Spleen (tissue), 11 donors: ENCODE measurements at regions not wholly inside any gene's neighbourhood (a gene's known extent, or its start where the extent isn't known, plus 50 kb on each side); places are given as distances from the start of the nearest gene placed in this dataset.

Experiments
- DNase-seq: peaks from one replicate; pipeline ENCODE4 v3.0.0-alpha.2; 2020
- H3K27ac ChIP-seq, 8 donors: fragments of 200-600 bp; sonication (generic) in 7 of 8; 1 replicate in 4 of 8; 2 replicates in 4 of 8; pipeline versions ENCODE4 v1.5.0 to v1.8.0; 2016 to 2021; ENCODE audit warnings: inconsistent platforms in 4 of 8, mild to moderate bottlenecking in 4 of 8, moderate library complexity in 1 of 8
- H3K27me3 ChIP-seq, 7 donors: fragments of 200-600 bp; sonication (generic) in 6 of 7; replicated peaks in 1 of 7; 1 replicate in 4 of 7; 2 replicates in 3 of 7; pipeline versions ENCODE4 v1.5.0 to v1.8.0; 2016 to 2021; ENCODE audit warnings: inconsistent platforms in 3 of 7, mild to moderate bottlenecking in 1 of 7
- H3K36me3 ChIP-seq, 6 donors: fragments of 200-600 bp; sonication (generic) in 5 of 6; 1 replicate in 4 of 6; 2 replicates in 2 of 6; pipeline versions ENCODE4 v1.5.0 to v1.8.0; 2016 to 2021; ENCODE audit warnings: inconsistent platforms in 2 of 6
- H3K4me1 ChIP-seq, 6 donors: fragments of 200-600 bp; sonication (generic) in 5 of 6; 1 replicate in 3 of 6; 2 replicates in 3 of 6; pipeline versions ENCODE4 v1.5.0 to v1.8.0; 2016 to 2021; ENCODE audit warnings: inconsistent platforms in 3 of 6
- H3K4me3 ChIP-seq, 8 donors: fragments of 200-600 bp; sonication (generic) in 7 of 8; 1 replicate in 4 of 8; 2 replicates in 4 of 8; pipeline versions ENCODE4 v1.5.0 to v1.8.0; 2016 to 2021; ENCODE audit warnings: inconsistent platforms in 4 of 8, mild to moderate bottlenecking in 4 of 8, moderate library complexity in 2 of 8
- H3K9me3 ChIP-seq, 8 donors: fragments of 200-600 bp; sonication (generic) in 7 of 8; 1 replicate in 4 of 8; 2 replicates in 4 of 8; pipeline versions ENCODE4 v1.5.0 to v1.8.0; 2016 to 2021; ENCODE audit warnings: inconsistent platforms in 4 of 8
- POLR2A ChIP-seq, 3 donors: fragments of 450-650 bp; IDR thresholded peaks; one replicate each; pipeline ENCODE4 v1.5.1; 2017; ENCODE audit warnings: antibody characterized with exemption in 3 of 3, mild to moderate bottlenecking in 1 of 3
- POLR2AphosphoS5 ChIP-seq, 3 donors: sonication (generic); formaldehyde crosslinking; IDR thresholded peaks; one replicate each; pipeline ENCODE4 v1.5.1; 2017; ENCODE audit warnings: antibody characterized with exemption in 3 of 3
- WGBS, 5 donors: extraction: QIAGEN DNeasy Blood & Tissue Kit in 3 of 5; methylation state at CpG; one replicate each; pipeline versions ENCODE4 v1.1.5 to v1.1.7; 2013 to 2018; 5-methylcytosine and 5-hydroxymethylcytosine counted together
- intact Hi-C: fragments of 100-400 bp; cut with DNase I; formaldehyde crosslinking; loops from one replicate; pipeline ENCODE4 v1.15.0; 2023; ENCODE audit warnings: low total_unique reads
- TF ChIP-seq, protein P1 (sequence below), 11 experiments: fragments of 200-600 bp in 7 of 11; fragments of 450-650 bp in 4 of 11; sonication (generic) in 4 of 11; IDR thresholded peaks in 8 of 11; conservative IDR thresholded peaks in 3 of 11; 1 replicate in 7 of 11; 2 replicates in 4 of 11; pipeline versions ENCODE4 v1.4.0 to v1.8.0; 2016 to 2021; ENCODE audit warnings: antibody characterized with exemption in 11 of 11, inconsistent platforms in 4 of 11, mild to moderate bottlenecking in 1 of 11
- donor health status: healthy with polysubstance abuse.
- donor health status: DM: no; HTN: no; CAD: no; lungs with moderate emphysema.
- donor health status: DM: no; HTN: no; CAD: no.
- donor health status: Bipolar disorder and iron deficiency.
- donor health status: healthy.
- donor health status: DM: no; HTN: no; CAD: no.
- donor health status: DM: yes; HTN: yes; CAD: no.

DNA sequence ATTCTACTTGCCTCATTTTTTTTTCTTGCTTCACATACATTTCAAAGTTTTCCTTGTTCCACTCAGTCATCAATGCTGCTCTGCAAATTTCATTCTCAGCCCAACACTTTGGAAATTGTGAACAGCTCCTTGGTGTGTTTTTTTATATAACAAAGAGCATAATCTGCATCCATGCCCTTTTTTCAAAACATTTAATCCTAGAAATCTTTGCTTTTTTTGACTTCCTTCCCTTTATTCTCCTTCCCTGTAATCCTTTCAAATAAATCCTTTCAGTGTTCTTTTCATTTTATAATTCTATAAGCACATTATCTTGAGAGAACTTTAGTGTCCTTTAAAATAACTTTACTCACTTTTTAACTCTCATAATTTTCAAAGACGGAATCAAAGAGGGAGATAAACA, 1150.8 kb downstream of the SI start:
- no peak for DNase-seq
- H3K27ac ChIP-seq: no peak overlapping the region
- intact Hi-C loops: no loop called here
- 38 to 92% (median 69%) methylated on average over 1 of the region's 1 CpG for WGBS, 5 donors
- H3K4me3 ChIP-seq: no peak overlapping the region
- H3K4me1 ChIP-seq: no peaks in the 10 kb centered on the region
- TF ChIP-seq POLR2A (IDR thresholded peaks at IDR 0.05) (no peak), POLR2AphosphoS5 (IDR thresholded peaks at IDR 0.05) (no peak)
- TF ChIP-seq, protein P1, sequence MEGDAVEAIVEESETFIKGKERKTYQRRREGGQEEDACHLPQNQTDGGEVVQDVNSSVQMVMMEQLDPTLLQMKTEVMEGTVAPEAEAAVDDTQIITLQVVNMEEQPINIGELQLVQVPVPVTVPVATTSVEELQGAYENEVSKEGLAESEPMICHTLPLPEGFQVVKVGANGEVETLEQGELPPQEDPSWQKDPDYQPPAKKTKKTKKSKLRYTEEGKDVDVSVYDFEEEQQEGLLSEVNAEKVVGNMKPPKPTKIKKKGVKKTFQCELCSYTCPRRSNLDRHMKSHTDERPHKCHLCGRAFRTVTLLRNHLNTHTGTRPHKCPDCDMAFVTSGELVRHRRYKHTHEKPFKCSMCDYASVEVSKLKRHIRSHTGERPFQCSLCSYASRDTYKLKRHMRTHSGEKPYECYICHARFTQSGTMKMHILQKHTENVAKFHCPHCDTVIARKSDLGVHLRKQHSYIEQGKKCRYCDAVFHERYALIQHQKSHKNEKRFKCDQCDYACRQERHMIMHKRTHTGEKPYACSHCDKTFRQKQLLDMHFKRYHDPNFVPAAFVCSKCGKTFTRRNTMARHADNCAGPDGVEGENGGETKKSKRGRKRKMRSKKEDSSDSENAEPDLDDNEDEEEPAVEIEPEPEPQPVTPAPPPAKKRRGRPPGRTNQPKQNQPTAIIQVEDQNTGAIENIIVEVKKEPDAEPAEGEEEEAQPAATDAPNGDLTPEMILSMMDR (IDR thresholded peaks at IDR 0.05 in 8 of 11, conservative IDR thresholded peaks at IDR 0.05 in 3 of 11): no peak
- H3K9me3 ChIP-seq: no peaks in the 10 kb centered on the region
- H3K27me3 ChIP-seq: no peaks in the 10 kb centered on the region
- H3K36me3 ChIP-seq: no peaks in the 10 kb centered on the region

DNA sequence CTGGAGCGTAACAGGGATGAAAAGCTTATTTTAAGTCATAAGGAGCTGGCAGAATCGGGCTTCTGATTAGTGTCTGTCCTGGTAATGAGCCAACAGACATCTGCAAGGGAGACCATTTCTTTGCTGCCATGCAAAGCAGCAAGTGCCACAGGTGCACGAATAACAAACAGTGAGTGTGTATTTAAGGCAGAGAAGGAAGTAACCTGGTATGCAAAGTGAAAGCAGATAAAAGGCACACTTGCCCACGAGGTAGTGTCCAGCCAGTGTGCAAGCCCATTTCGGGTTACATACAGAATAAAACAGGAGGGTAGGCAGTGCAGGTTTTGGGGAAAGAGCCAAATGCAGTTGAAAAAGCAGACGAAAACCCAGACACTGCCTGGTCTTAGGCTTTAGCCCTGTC, 1153.7 kb downstream of the SI start:
- WGBS, 5 donors: 56 to 80% (median 64%) methylated on average over 6 of the region's 6 CpGs
- Histone ChIP-seq H3K27ac (no peak overlapping the region), H3K36me3 (no peaks in the 10 kb centered on the region), H3K4me3 (no peak overlapping the region), H3K4me1 (no peaks in the 10 kb centered on the region), H3K27me3 (no peaks in the 10 kb centered on the region), H3K9me3 (no peaks in the 10 kb centered on the region)
- intact Hi-C loops: no loop called here
- DNase-seq: no peak
- TF ChIP-seq POLR2AphosphoS5 (IDR thresholded peaks at IDR 0.05) (no peak), POLR2A (IDR thresholded peaks at IDR 0.05) (no peak)
- TF ChIP-seq, protein P1 (IDR thresholded peaks at IDR 0.05 in 8 of 11, conservative IDR thresholded peaks at IDR 0.05 in 3 of 11): no peak

DNA sequence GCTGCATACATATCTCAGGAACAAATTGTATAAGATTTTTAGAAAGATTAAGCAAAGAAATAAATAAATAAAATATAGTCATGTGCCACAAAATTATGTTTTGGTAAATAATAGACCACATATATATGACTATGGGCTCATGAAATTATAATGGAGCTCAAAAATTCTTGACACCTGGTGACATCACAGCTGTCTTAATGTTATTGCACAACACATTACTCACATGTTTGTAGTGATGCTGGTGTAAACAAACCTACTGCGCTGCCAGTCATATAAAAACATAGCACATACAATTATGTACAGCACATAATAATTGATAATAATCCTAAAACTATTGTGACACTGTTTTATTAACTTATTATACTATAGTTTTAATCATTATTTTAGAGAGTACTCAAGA, 1159.1 kb downstream of the SI start:
- no peak overlapping the region for H3K27ac ChIP-seq
- TF ChIP-seq, protein P1 (IDR thresholded peaks at IDR 0.05 in 8 of 11, conservative IDR thresholded peaks at IDR 0.05 in 3 of 11): no peak
- TF ChIP-seq POLR2AphosphoS5 (IDR thresholded peaks at IDR 0.05) (no peak), POLR2A (IDR thresholded peaks at IDR 0.05) (no peak)
- no peak overlapping the region for H3K4me3 ChIP-seq
- intact Hi-C loops: no loop called here
- no peaks in the 10 kb centered on the region for H3K4me1 ChIP-seq
- 89 to 100% (median 90%) methylated on average over 1 of the region's 1 CpG for WGBS, 5 donors
- DNase-seq: no peak
- H3K27me3 ChIP-seq: no peaks in the 10 kb centered on the region
- H3K36me3 ChIP-seq: no peaks in the 10 kb centered on the region
- H3K9me3 ChIP-seq: no peaks in the 10 kb centered on the region

DNA sequence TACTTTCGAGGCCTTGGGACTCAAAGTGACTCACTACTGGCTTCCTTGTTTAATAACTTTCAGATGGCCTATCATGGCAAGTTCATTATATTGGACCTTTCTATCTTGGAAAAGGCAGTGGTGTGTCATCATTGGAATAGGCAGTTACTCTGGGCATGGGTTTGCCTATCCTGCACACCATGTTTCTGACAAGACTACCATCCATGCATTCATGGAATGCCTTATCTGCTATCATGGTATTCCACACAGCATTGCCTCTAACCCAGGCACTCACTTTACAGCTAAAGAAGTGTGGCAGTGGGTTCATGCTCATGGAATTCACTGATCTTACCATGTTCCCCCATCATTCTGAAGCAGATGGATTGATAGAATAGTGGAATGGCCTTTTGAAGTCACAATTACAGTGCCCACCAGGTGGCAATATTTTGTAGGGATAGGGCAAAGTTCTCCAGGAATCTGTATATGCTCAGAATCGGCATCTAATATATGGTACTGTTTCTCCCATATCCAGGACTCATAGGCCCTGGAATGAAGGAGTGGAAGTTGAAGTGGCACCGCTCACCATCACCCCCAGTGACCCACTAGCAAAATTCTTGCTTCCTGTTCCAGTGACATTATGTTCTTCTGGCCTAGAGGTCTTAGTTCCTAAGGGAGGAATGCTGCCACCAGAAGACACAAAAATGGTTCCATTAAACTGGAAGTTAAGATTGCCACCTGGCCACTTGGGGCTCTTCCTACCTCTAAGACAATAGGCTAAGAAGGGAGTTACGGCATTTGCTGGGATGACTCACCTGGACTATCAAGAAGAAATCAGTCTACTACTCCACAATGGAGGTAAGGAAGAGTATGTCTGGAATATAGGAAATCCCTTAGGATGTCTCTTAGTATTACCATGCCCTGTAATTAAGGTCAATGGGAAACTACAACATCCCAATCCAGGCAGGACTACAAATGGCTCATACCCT, 1161.4 kb downstream of the SI start:
- no peaks in the 10 kb centered on the region for H3K27me3 ChIP-seq
- H3K27ac ChIP-seq: no peak overlapping the region
- TF ChIP-seq, protein P1 (IDR thresholded peaks at IDR 0.05 in 8 of 11, conservative IDR thresholded peaks at IDR 0.05 in 3 of 11): no peak
- TF ChIP-seq POLR2AphosphoS5 (IDR thresholded peaks at IDR 0.05) (no peak), POLR2A (IDR thresholded peaks at IDR 0.05) (no peak)
- no peaks in the 10 kb centered on the region for H3K36me3 ChIP-seq
- H3K4me3 ChIP-seq: no peak overlapping the region
- no peak for DNase-seq
- intact Hi-C loops: no loop called here
- no peaks in the 10 kb centered on the region for H3K9me3 ChIP-seq
- no peaks in the 10 kb centered on the region for H3K4me1 ChIP-seq
- 74 to 96% (median 82%) methylated on average over 4 of the region's 4 CpGs for WGBS, 5 donors
